Activated CD4-positive, alpha-beta T cell treated with anti-CD3 and anti-CD28 coated beads for 36 hours (primary cell): ENCODE measurements at regions not wholly inside any gene's neighbourhood (a gene's known extent, or its start where the extent isn't known, plus 50 kb on each side); places are given as distances from the start of the nearest gene placed in this dataset.

Experiments
- ATAC-seq: fragments of 200-7000 bp; cut with Tn5 transposase; one replicate; pipeline ENCODE4 v1.10.0; 2021; ENCODE audit warnings: mild to moderate bottlenecking, moderate library complexity
- CTCF ChIA-PET: fragments of 350-600 bp; sonication (Branson Sonifier 250); formaldehyde crosslinking; loops from one replicate; lab custom pipeline; 2021; ENCODE audit warnings: antibody characterized with exemption; lab: Charles Lee
- POLR2A ChIA-PET: fragments of 350-600 bp; sonication (Branson Sonifier 250); formaldehyde crosslinking; loops from one replicate; lab custom pipeline; 2021; ENCODE audit warnings: antibody characterized with exemption, inconsistent platforms; lab: Charles Lee
- DNase-seq: peaks from one replicate; pipeline ENCODE4 v3.0.0-alpha.2; 2020
- H3K27ac Mint-ChIP-seq: one replicate; pipeline ENCODE4 v1.8.0; 2021; ENCODE audit warnings: mixed read lengths
- H3K27me3 Mint-ChIP-seq: one replicate; pipeline ENCODE4 v1.8.0; 2021; ENCODE audit warnings: mixed read lengths
- H3K36me3 Mint-ChIP-seq: one replicate; pipeline ENCODE4 v1.8.0; 2021; ENCODE audit warnings: low read depth, mixed read lengths
- H3K4me1 Mint-ChIP-seq: one replicate; pipeline ENCODE4 v1.8.0; 2021; ENCODE audit warnings: mixed read lengths
- H3K4me3 Mint-ChIP-seq: one replicate; pipeline ENCODE4 v1.8.0; 2021; ENCODE audit warnings: mild to moderate bottlenecking, moderate library complexity, mixed read lengths
- H3K9me3 Mint-ChIP-seq: one replicate; pipeline ENCODE4 v1.8.0; 2021; ENCODE audit warnings: low read depth, mixed read lengths
- intact Hi-C, 2 experiments: fragments of 100-400 bp; cut with DNase I in 1 of 2; cut with micrococcal nuclease in 1 of 2; formaldehyde crosslinking; loops; one replicate each; pipeline versions ENCODE4 v1.14.2 to v1.15.1; 2022 to 2024; cut with DNase I, micrococcal nuclease

DNA sequence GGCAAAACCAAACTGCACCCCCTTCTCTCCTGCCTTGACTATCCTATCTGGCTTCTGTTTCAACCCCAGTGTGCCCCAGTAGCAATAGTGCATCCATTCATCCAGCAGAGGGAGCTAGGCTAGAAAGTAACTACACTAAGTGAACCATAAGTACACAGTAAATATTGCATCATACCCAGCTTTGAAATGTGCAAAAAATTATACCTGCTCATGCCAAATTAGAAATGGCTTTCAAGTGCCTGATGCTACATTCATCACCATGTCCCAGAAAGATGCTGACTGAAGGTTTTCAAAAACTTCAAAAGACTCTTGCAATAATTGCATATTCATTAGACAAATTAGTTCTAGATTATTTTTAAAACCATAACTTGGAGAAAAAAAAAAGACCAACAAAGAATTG is 153.5 kb downstream of the PRELID2 start:
- intact Hi-C loops, result loop anchor here (1.0 to 10.0 kb wide), 6 partner anchors 144 to 1479 kb away; no protein-coding TSS in a partner anchor

GRCh38 chr5:145681216-145681615 is 153.9 kb downstream of the PRELID2 start:
- intact Hi-C loops, result loop anchor here (1.0 to 10.0 kb wide), 6 partner anchors 144 to 1479 kb away; no protein-coding TSS in a partner anchor
- Mint-ChIP-seq H3K36me3 (no peaks in the 10 kb centered on the region), H3K27me3 (no peaks in the 10 kb centered on the region), H3K9me3 (no peaks in the 10 kb centered on the region), H3K4me3 (no peak overlapping the region), H3K27ac (no peak overlapping the region), H3K4me1 (peaks cover 3% of the 10 kb centered on the region)
- POLR2A ChIA-PET, result no interaction called here
- DNase-seq (no peak), ATAC-seq (no peak)
- CTCF ChIA-PET, result interaction anchor here (0.8 to 1.2 kb wide), 4 partner anchors 9 to 449 kb away, joined by 3 to 8 read pairs (median 3); no protein-coding TSS in a partner anchor

More for the DNA sequence above, 153.5 kb downstream of the PRELID2 start:
- Mint-ChIP-seq H3K4me1 (peaks cover 3% of the 10 kb centered on the region), H3K27ac (no peak overlapping the region), H3K4me3 (no peak overlapping the region), H3K9me3 (no peaks in the 10 kb centered on the region), H3K36me3 (no peaks in the 10 kb centered on the region), H3K27me3 (no peaks in the 10 kb centered on the region)
- DNase-seq, result peak; percentile 60
- peak; percentile 94 for ATAC-seq
- ChIA-PET CTCF (interaction anchor here (0.5 to 1.2 kb wide), 7 partner anchors 9 to 770 kb away, joined by 3 to 8 read pairs (median 3); no protein-coding TSS in a partner anchor), POLR2A (no interaction called here)

- Mint-ChIP-seq H3K4me1 (peaks cover 3% of the 10 kb centered on the region), H3K27ac (no peak overlapping the region), H3K27me3 (no peaks in the 10 kb centered on the region), H3K4me3 (no peak overlapping the region), H3K9me3 (no peaks in the 10 kb centered on the region), H3K36me3 (no peaks in the 10 kb centered on the region)
- POLR2A ChIA-PET, result no interaction called here
- intact Hi-C loops, result loop anchor here (1.0 to 10.0 kb wide), 6 partner anchors 145 to 1478 kb away; no protein-coding TSS in a partner anchor
- CTCF ChIA-PET, result interaction anchor here (1.6 kb wide), 1 partner anchor 372 kb away, joined by 5 read pairs; no protein-coding TSS in a partner anchor
- ATAC-seq (no peak), DNase-seq (no peak)
Measured at GRCh38 chr5:145680767-145681166, 154.4 kb downstream of the PRELID2 start.

GRCh38 chr5:145680169-145680568 is 155.0 kb downstream of the PRELID2 start:
- Mint-ChIP-seq H3K4me1 (peaks cover under 1% of the 10 kb centered on the region), H3K9me3 (no peaks in the 10 kb centered on the region), H3K27ac (no peak overlapping the region), H3K27me3 (no peaks in the 10 kb centered on the region), H3K4me3 (no peak overlapping the region), H3K36me3 (no peaks in the 10 kb centered on the region)
- DNase-seq (no peak), ATAC-seq (no peak)
- ChIA-PET POLR2A (no interaction called here), CTCF (interaction anchor here (0.6 to 1.6 kb wide), 5 partner anchors 13 to 373 kb away, joined by 3 to 5 read pairs (median 3); no protein-coding TSS in a partner anchor)
- intact Hi-C loops, result loop anchor here (2.0 to 10.0 kb wide), 4 partner anchors 372 to 1478 kb away; no protein-coding TSS in a partner anchor

DNA sequence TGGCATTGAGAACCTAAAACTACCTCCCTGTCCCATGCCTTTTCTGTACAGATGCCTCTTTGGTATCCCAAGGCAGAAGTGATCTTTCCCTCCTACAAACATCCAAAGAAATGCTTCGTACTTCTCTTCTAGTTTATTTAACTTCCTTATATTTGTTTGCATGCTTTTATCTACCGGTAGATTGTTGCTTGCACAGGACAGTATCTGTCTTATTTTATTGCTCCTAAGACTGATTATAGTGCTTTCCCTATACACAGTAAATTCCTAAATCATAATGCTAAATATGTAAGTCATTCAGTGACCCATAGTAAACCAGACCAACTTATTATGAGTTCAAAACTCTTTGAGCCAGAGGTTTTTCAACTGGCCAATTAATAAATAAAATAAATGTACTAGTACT is 156.9 kb downstream of the PRELID2 start:
- DNase-seq, result no peak
- Mint-ChIP-seq H3K4me3 (no peak overlapping the region), H3K9me3 (no peaks in the 10 kb centered on the region), H3K4me1 (no peaks in the 10 kb centered on the region), H3K27ac (no peak overlapping the region), H3K27me3 (no peaks in the 10 kb centered on the region), H3K36me3 (no peaks in the 10 kb centered on the region)
- ChIA-PET POLR2A (no interaction called here), CTCF (no interaction called here)
- intact Hi-C loops, result no loop called here
- no peak for ATAC-seq

DNA sequence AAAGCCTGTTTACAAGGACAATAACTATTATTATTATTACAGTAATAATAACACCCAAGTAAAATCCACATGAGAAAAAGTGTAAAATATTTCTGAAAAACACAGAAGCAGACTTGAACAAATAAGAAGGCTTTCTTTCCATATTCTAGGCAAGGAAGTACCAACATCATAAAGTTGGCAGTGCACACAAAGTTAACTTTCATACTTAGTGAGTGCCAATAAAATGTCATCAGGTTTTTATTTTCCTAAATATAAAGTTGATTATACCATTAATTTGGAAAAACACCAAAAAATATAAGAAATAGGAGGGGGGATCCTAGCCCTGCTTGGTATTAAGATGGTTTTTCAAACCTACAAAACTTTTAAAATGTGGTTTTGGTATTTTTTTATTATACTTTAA is 161.4 kb downstream of the PRELID2 start:
- Mint-ChIP-seq H3K36me3 (no peaks in the 10 kb centered on the region), H3K9me3 (no peaks in the 10 kb centered on the region), H3K4me3 (no peak overlapping the region), H3K27me3 (peaks cover 5% of the 10 kb centered on the region), H3K4me1 (no peaks in the 10 kb centered on the region), H3K27ac (no peak overlapping the region)
- CTCF ChIA-PET, result interaction anchor here (1.0 kb wide), 1 partner anchor 10 kb away, joined by 3 read pairs; no protein-coding TSS in a partner anchor
- ATAC-seq (no peak), DNase-seq (no peak)
- POLR2A ChIA-PET, result no interaction called here
- intact Hi-C loops, result no loop called here

GRCh38 chr5:145668714-145669113 is 166.4 kb downstream of the PRELID2 start:
- H3K9me3 Mint-ChIP-seq, result no peaks in the 10 kb centered on the region
- H3K27ac Mint-ChIP-seq, result no peak overlapping the region
- no peak for DNase-seq
- intact Hi-C loops, result no loop called here
- H3K27me3 Mint-ChIP-seq, result peaks cover 5% of the 10 kb centered on the region
- ChIA-PET CTCF (no interaction called here), POLR2A (no interaction called here)
- H3K4me3 Mint-ChIP-seq, result no peak overlapping the region
- H3K4me1 Mint-ChIP-seq, result no peaks in the 10 kb centered on the region
- ATAC-seq, result no peak
- no peaks in the 10 kb centered on the region for H3K36me3 Mint-ChIP-seq

- Mint-ChIP-seq H3K4me1 (no peaks in the 10 kb centered on the region), H3K36me3 (no peaks in the 10 kb centered on the region), H3K4me3 (no peak overlapping the region), H3K27ac (no peak overlapping the region), H3K9me3 (no peaks in the 10 kb centered on the region), H3K27me3 (peaks cover 5% of the 10 kb centered on the region)
- ATAC-seq, result no peak
- intact Hi-C loops, result no loop called here
- ChIA-PET POLR2A (no interaction called here), CTCF (no interaction called here)
- no peak for DNase-seq
Measured at GRCh38 chr5:145667742-145668141, 167.4 kb downstream of the PRELID2 start.

DNA sequence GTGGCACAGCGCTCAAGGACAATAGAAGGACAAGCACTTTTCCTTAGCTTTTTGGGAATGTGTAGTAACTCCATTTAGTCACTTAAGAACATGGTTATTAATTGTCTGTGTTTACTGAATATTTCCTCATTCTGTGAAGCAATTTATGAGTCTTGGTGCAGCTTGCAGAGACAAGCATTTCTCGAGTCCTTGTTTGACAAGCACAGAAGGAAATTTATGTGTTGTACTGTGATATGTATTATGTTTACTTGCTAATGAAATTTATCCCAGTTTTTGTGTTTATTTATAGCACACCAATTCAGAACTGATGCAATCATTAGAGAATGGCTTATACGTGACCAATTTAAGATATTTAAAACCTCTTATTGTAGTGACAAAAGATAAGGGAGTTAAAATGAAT is 168.6 kb downstream of the PRELID2 start:
- Mint-ChIP-seq H3K27me3 (peaks cover 5% of the 10 kb centered on the region), H3K4me1 (no peaks in the 10 kb centered on the region), H3K36me3 (no peaks in the 10 kb centered on the region), H3K4me3 (no peak overlapping the region), H3K27ac (no peak overlapping the region), H3K9me3 (no peaks in the 10 kb centered on the region)
- intact Hi-C loops, result no loop called here
- DNase-seq (no peak), ATAC-seq (no peak)
- ChIA-PET POLR2A (no interaction called here), CTCF (no interaction called here)

GRCh38 chr5:145661737-145662485 is 173.2 kb downstream of the PRELID2 start:
- intact Hi-C loops, result no loop called here
- ChIA-PET POLR2A (interaction anchor here (0.6 kb wide), 1 partner anchor 58 kb away, joined by 3 read pairs; no protein-coding TSS in a partner anchor), CTCF (interaction anchor here (0.8 kb wide), 1 partner anchor 439 kb away, joined by 3 read pairs; no protein-coding TSS in a partner anchor)
- ATAC-seq (no peak), DNase-seq (no peak)
- Mint-ChIP-seq H3K4me3 (no peak overlapping the region), H3K36me3 (no peaks in the 10 kb centered on the region), H3K9me3 (no peaks in the 10 kb centered on the region), H3K27me3 (no peaks in the 10 kb centered on the region), H3K27ac (no peak overlapping the region), H3K4me1 (no peaks in the 10 kb centered on the region)

DNA sequence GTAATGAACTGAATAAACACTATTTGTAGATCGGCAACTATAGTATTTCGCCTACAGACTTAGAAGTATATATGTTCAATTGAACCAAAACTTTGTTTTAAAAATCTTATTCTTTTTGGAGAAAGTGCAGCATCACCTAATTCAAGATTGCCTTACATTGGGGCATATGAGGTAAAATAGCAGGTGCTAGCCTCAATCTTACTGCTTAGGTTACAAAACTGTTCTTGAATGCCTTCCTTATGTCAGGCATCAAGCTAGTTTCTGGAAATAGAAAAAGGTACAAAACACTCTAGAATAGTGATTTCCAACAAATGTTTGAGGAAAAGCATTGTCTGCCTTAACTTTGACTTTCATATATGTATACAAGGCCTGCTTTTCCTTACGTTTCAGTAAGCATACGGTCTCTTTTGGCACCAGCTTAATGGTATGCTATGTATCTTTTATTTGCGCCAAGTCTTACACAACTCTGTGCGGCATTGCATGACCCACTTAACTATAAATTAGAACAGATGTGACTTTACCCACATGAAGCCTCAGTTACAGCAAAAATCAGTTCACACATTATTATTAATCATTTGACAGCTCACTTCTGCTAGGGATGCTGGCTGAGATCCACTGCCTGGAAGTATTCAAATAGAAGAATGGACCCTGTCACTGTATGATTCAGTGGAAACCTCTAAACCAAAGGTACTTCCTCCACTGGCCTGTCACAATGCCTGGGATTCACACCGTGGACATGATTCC is 174.1 kb downstream of the PRELID2 start:
- Mint-ChIP-seq H3K27ac (no peak overlapping the region), H3K9me3 (no peaks in the 10 kb centered on the region), H3K4me3 (no peak overlapping the region), H3K27me3 (no peaks in the 10 kb centered on the region), H3K36me3 (no peaks in the 10 kb centered on the region), H3K4me1 (no peaks in the 10 kb centered on the region)
- POLR2A ChIA-PET, result no interaction called here
- ATAC-seq (no peak), DNase-seq (no peak)
- intact Hi-C loops, result no loop called here
- CTCF ChIA-PET, result no interaction called here
